ENCODE measurements at regions not wholly inside any gene's neighbourhood (a gene's known extent, or its start where the extent isn't known, plus 50 kb on each side); places are given as distances from the start of the nearest gene placed in this dataset.

DNA sequence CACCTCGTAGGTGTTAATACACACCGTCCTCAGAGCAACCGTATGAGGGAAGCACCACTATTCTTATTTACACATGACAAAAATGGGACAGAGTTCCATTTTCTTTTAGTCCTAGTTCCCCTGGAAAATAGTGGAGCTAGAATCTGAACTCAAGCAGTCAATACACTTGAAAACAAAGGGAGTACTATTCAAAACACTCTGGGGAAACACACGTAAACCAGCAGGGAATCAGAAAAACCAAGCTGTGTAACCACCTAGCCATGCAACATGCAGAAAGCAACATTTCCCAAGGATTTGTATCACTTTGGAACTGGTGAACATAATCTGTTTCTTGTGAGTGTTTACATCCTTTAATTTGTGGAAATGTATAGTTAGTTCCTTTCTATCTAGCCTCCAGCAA lies 208.2 kb downstream of the UBE2E3 start:
- no peak for DNase-seq (ENCODE audit: low spot score)
- WGBS: 78% methylated on average over 4 of the region's 4 CpGs
- no peak overlapping the region for H3K4me3 ChIP-seq (ENCODE audit: low read depth in 1 of 3, low read length in 3 of 3)
- H3K27me3 ChIP-seq (ENCODE audit: control insufficient read depth in 4 of 4, insufficient read depth in 4 of 4, low read length in 3 of 4): no peaks in the 10 kb centered on the region
- no peak overlapping the region for H3K9ac ChIP-seq (ENCODE audit: low read depth in 1 of 2, low read length in 2 of 2)
- no peaks in the 10 kb centered on the region for H3K4me1 ChIP-seq (ENCODE audit: control insufficient read depth in 4 of 4, insufficient read depth in 4 of 4, low read length in 3 of 4)
- H3K36me3 ChIP-seq (ENCODE audit: control insufficient read depth in 4 of 4, insufficient read depth in 3 of 4, low read depth in 1 of 4, low read length in 3 of 4): no peaks in the 10 kb centered on the region
- no peaks in the 10 kb centered on the region for H3K9me3 ChIP-seq (ENCODE audit: control insufficient read depth in 4 of 4, low read length in 3 of 4)
- TF ChIP-seq YY1 (IDR thresholded peaks at IDR 0.05) (no peak), EGR1 (IDR thresholded peaks at IDR 0.05; ENCODE audit: low read depth in 2 of 2) (no peak), RXRA (IDR thresholded peaks at IDR 0.05) (no peak), GABPA (IDR thresholded peaks at IDR 0.05 in 1 of 2, conservative IDR thresholded peaks at IDR 0.05 in 1 of 2) (no peak), SP1 (IDR thresholded peaks at IDR 0.05) (no peak), HNF4A (conservative IDR thresholded peaks at IDR 0.05) (no peak), JUND (IDR thresholded peaks at IDR 0.05) (no peak), FOXA2 (IDR thresholded peaks at IDR 0.05) (no peak), RAD21 (IDR thresholded peaks at IDR 0.05) (no peak), FOXA1 (IDR thresholded peaks at IDR 0.05) (no peak), HNF4G (IDR thresholded peaks at IDR 0.05) (no peak), NR2F2 (IDR thresholded peaks at IDR 0.05) (no peak), TAF1 (conservative IDR thresholded peaks at IDR 0.05) (no peak)
- TF ChIP-seq, protein P1, sequence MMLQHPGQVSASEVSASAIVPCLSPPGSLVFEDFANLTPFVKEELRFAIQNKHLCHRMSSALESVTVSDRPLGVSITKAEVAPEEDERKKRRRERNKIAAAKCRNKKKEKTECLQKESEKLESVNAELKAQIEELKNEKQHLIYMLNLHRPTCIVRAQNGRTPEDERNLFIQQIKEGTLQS (IDR thresholded peaks at IDR 0.05): no peak
- TF ChIP-seq, protein P2, sequence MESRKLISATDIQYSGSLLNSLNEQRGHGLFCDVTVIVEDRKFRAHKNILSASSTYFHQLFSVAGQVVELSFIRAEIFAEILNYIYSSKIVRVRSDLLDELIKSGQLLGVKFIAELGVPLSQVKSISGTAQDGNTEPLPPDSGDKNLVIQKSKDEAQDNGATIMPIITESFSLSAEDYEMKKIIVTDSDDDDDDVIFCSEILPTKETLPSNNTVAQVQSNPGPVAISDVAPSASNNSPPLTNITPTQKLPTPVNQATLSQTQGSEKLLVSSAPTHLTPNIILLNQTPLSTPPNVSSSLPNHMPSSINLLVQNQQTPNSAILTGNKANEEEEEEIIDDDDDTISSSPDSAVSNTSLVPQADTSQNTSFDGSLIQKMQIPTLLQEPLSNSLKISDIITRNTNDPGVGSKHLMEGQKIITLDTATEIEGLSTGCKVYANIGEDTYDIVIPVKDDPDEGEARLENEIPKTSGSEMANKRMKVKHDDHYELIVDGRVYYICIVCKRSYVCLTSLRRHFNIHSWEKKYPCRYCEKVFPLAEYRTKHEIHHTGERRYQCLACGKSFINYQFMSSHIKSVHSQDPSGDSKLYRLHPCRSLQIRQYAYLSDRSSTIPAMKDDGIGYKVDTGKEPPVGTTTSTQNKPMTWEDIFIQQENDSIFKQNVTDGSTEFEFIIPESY (IDR thresholded peaks at IDR 0.05): no peak
- TF ChIP-seq, protein P3, sequence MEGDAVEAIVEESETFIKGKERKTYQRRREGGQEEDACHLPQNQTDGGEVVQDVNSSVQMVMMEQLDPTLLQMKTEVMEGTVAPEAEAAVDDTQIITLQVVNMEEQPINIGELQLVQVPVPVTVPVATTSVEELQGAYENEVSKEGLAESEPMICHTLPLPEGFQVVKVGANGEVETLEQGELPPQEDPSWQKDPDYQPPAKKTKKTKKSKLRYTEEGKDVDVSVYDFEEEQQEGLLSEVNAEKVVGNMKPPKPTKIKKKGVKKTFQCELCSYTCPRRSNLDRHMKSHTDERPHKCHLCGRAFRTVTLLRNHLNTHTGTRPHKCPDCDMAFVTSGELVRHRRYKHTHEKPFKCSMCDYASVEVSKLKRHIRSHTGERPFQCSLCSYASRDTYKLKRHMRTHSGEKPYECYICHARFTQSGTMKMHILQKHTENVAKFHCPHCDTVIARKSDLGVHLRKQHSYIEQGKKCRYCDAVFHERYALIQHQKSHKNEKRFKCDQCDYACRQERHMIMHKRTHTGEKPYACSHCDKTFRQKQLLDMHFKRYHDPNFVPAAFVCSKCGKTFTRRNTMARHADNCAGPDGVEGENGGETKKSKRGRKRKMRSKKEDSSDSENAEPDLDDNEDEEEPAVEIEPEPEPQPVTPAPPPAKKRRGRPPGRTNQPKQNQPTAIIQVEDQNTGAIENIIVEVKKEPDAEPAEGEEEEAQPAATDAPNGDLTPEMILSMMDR (IDR thresholded peaks at IDR 0.05; ENCODE audit: low read depth, low read length, missing input control): no peak
- TF ChIP-seq, protein P4, sequence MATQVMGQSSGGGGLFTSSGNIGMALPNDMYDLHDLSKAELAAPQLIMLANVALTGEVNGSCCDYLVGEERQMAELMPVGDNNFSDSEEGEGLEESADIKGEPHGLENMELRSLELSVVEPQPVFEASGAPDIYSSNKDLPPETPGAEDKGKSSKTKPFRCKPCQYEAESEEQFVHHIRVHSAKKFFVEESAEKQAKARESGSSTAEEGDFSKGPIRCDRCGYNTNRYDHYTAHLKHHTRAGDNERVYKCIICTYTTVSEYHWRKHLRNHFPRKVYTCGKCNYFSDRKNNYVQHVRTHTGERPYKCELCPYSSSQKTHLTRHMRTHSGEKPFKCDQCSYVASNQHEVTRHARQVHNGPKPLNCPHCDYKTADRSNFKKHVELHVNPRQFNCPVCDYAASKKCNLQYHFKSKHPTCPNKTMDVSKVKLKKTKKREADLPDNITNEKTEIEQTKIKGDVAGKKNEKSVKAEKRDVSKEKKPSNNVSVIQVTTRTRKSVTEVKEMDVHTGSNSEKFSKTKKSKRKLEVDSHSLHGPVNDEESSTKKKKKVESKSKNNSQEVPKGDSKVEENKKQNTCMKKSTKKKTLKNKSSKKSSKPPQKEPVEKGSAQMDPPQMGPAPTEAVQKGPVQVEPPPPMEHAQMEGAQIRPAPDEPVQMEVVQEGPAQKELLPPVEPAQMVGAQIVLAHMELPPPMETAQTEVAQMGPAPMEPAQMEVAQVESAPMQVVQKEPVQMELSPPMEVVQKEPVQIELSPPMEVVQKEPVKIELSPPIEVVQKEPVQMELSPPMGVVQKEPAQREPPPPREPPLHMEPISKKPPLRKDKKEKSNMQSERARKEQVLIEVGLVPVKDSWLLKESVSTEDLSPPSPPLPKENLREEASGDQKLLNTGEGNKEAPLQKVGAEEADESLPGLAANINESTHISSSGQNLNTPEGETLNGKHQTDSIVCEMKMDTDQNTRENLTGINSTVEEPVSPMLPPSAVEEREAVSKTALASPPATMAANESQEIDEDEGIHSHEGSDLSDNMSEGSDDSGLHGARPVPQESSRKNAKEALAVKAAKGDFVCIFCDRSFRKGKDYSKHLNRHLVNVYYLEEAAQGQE (IDR thresholded peaks at IDR 0.05): no peak
- TF ChIP-seq, protein P5, sequence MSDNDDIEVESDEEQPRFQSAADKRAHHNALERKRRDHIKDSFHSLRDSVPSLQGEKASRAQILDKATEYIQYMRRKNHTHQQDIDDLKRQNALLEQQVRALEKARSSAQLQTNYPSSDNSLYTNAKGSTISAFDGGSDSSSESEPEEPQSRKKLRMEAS (IDR thresholded peaks at IDR 0.05): no peak
- H3K27ac ChIP-seq (ENCODE audit: low read depth in 1 of 2, low read length in 2 of 2): no peak overlapping the region
